Heart left ventricle (tissue), 13 donors: ENCODE measurements at regions not wholly inside any gene's neighbourhood (a gene's known extent, or its start where the extent isn't known, plus 50 kb on each side); places are given as distances from the start of the nearest gene placed in this dataset.

Experiments used
- CTCF ChIP-seq, 12 donors: fragments of 200-600 bp; sonication (generic) in 4 of 12; IDR thresholded peaks; one replicate each; pipeline versions ENCODE4 v1.5.0 to v1.8.0; 2018 to 2022; ENCODE audit warnings: antibody characterized with exemption in 12 of 12, mild to moderate bottlenecking in 5 of 12
- POLR2A ChIP-seq, 2 donors: fragments of 450-650 bp; IDR thresholded peaks; one replicate each; pipeline ENCODE4 v1.6.1; 2017; ENCODE audit warnings: antibody characterized with exemption in 2 of 2, mild to moderate bottlenecking in 2 of 2, moderate library complexity in 2 of 2
- donor health status: ischemic (EF 13 %, LVEDD 7.1; RV severe dilation, severe dysfunction).
- donor health status: DM: no; HTN: yes; CAD: no.
- donor health status: DM: no; HTN: no; CAD: no.
- donor health status: ischemic (EF 25% LVEDD 6.9; RV normal size, moderate dysfunction).
- donor health status: ischemic (EF 25% LVEDD 5.7; RV mildly dilated, moderate dysfunction).
- donor health status: ischemic (EF 35%, LVEDD 5.7; RV mildly dilated, moderate dysfunction).
- donor health status: nonischemic (EF 11% LVEDD 7.7; RV severe dilation, severe dysfunction).
- donor health status: DM: yes; HTN: yes; CAD: no.
- donor health status: PGD.
- donor health status: ischemic (EF 29% LVEDD 5.4; RV normal size, mild dysfunction).
- donor health status: nonischemic (EF 23%, LVEDD 6.1; RV moderate dilation, normal function).

GRCh38 chrX:116226665-116227484 lies 56.3 kb downstream of the AGTR2 start:
- TF ChIP-seq POLR2A (IDR thresholded peaks at IDR 0.05): no peak
- TF ChIP-seq CTCF (IDR thresholded peaks at IDR 0.05): no peak
